ENCODE measurements at regions not wholly inside any gene's neighbourhood (a gene's known extent, or its start where the extent isn't known, plus 50 kb on each side); places are given as distances from the start of the nearest gene placed in this dataset.
"Not testable (repeated sequence)": the region's sequence is repeated elsewhere in the genome, so short reads cannot be mapped to it uniquely, and the experiment has no call there.

- DNase-seq: not testable (repeated sequence)
Observed at GRCh38 chr1:121052081-121052660, 132.0 kb downstream of the FAM72B start.

- DNase-seq: not testable (repeated sequence)
Observed at GRCh38 chr1:121054928-121055327, 129.2 kb downstream of the FAM72B start.

- DNase-seq: not testable (repeated sequence)
Observed at GRCh38 chr1:121066925-121067324, 117.2 kb downstream of the FAM72B start.

DNA sequence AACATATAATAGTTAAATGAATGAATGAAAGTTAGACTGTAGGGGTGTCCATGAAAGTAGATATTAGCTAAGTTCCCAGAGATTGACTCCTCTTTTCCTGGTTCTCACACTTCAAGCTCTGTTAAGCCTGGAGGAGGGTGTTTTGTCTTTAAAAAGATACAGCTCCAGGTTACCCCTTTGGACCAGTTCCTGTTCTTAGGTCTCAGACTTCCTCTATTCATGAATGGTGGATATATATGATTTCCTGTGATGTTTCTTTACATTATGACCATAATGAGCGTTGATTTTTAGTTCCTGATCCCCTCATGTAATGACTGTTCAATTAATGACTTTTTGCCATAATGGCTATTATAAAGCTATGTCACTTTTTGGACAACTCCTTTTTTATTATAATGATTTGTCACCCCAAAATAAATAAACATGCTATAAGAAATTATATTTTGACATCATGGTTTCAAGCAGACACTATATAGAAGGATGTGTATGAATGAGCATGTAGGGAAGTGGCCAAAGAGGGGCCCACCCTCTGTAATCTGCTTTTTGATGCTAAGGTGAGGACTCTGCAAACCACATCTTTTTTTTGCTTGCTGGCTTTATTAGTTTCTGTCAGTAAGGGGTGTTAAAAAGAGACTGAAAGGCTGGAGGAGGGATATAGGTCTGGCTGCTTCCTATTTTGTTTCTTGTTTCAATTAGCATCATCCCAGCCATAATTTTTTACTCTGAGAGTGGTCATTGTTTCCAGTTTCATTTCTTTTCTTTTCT lies 115.2 kb downstream of the FAM72B start:
- not testable (repeated sequence) for DNase-seq

DNA sequence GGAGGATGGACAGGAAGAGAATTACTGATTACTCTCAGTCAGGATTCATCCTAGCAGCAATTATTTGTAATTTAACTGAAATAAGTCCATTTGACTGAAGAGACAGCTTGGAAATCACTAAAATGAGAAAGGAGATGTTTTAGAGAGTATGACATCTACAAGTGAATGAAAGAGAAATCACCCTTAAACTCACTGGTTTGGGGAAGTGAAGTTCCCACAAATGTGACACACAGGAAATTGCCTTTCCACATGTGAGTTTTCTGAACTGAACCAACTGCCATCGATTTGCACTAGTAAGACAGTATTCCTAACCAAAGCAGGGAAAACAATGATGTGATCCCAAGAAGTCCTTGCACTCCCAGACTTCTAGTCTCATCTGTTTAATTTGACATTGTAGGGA lies 110.3 kb downstream of the FAM72B start:
- DNase-seq: not testable (repeated sequence)

DNA sequence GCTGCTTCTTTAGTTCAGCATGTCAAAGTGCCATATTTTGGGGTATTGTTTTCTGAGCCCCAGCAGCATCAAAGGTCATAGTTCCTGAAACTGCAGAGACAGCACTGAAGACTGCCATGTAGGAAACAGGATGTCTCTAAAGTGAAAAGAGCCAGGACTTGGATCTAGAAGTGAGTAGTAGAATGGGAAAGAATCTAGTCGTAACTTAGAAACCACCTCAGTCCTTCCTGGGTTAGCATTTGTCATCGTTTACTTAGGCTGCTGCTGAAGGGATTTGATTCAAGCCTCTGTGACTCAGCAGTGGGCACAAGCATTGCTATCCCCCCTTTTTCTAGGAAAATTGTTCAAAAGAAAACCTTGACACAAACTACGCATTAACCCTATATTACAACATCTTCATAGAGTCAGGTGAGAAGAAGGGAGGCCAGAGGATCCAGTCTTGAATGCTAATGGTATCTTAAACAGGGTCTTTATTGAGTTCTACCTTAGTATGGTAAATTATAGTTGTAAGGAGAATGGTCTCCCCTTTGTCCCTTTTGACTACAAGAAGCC lies 108.8 kb downstream of the FAM72B start:
- not testable (repeated sequence) for DNase-seq

DNA sequence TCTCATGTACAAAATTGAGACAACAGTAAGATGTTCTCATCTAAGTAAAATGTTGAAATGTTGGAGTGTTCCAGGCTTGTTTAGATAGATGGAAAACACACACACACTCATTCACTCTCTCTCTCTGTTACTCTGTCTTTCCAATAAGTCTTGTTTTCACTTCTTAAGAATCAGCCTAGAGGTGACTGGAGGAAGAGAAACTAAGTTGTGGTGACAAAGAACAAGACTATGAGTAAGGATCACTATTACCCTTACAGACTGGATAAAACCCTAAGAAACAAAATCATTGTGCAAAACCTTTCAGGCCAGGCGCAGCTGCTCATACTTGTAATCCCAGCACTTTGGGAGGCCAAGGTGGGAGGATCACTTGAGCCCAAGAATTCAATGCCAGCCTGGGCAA lies 107.5 kb downstream of the FAM72B start:
- DNase-seq: not testable (repeated sequence)

DNA sequence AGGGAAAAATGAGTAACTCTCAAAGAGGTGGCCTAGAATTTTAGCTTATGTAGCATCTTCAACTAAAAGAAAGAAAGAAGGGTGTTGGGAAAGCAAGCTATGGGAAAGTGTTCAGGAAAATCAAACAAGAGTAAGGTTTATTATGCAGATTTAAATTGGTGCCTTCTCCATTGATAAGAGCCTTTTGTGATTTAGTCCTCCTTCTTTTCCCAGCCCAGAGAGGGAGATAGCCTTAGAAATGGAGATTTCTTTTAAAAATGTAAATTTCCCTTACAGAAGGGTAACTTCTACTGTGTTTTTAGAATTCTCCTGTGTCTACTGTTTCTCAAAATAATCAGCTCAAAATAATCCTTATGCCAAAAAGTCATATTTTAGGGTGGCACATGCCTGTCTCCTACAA lies 104.5 kb downstream of the FAM72B start:
- DNase-seq: not testable (repeated sequence)

DNA sequence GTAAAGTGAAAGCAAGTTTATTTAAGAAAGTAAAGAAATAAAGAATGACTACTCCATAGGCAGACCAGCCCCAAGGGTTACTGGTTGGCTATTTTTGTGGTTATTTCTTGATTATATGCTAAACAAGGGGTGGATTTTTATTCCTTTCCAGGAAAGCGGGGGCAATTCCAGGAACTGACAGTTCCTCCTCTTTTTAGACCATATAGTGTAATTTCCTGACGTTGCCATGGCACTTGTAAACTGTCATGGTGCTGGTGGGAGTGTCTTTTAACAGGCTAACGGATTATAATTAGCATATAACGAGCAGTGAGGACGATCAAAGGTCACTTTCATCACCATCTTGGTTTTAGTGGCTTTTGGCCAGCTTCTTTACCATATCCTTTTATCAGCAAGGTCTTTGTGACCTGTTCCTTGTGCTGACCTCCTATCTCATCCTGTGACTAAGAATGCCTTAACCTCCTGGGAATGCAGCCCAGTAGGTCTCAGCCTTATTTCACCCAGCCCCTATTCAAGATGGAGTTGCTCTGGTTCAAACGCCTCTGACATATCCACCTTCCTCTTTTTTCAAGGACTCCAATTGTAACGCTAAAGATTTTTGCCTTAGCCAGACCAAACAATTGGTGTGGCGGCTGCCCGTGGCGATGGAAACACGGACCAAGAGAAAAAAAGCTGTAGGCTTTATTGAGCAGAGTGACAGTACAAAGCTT lies 103.8 kb downstream of the FAM72B start:
- peak; percentile 59 for DNase-seq

DNA sequence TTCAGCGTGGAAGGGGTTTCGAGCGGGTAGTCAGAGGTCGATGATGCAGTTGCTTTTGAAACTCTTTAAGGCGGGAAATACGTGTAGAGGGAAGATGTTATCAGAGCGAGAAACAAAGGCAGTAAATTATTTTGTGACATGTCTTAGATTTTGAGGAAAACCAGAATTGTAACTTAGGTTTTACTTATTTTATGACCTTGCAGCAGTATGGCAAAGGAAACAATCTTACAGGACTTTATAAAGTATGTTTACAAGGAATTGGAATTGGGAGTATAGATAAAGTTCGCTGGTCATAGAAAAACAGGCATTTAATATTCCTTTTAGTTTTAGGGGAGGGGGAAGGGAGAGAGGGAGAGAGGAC lies 103.3 kb downstream of the FAM72B start:
- not testable (repeated sequence) for DNase-seq

DNA sequence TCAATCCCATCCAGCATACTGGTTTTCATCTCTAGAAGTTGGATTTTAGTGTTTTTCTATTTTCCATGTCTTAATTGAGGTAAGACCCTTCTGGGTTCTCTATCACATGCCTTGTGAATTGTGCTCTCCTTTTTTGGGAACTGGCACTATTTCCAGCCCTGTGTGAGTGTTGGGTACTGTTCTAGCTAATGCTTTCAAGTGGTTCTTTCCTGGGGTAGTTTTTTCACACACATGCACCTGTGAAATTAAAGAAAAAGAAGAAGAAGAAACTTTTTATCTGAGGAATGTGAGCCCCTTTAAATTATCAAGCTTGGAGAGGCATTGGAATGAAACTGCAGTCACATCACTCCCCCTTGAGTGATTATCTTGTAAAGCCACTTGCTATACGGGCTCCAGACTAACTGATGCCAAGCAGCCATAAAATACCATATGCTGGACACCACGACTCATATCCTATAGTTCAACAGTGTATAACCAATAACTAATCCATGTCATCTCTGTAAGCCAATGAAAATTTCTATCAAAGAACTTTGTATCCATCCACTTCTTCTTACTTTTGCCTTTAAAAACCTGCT lies 102.4 kb downstream of the FAM72B start:
- DNase-seq: not testable (repeated sequence)

GRCh38 chr1:121082995-121083394 lies 101.1 kb downstream of the FAM72B start:
- not testable (repeated sequence) for DNase-seq

DNA sequence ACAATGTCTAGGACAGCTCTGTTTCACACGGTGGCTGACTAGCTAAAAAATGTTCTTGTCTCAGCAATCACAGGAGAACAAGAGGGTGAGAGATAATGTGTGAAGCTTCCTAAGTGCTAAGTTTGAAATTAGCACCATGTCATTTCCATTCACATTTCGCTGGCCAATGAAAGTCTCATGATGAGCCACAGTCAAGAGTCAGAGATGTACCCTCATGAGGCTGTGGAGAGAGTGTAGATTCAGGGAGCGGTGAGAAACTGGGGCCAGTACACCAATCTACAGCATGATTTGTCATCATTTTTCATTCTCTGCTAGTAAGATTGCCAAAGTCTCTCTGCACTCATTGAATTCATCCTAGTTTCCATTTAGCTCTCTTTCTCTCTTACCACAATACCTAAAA lies 97.9 kb downstream of the FAM72B start:
- DNase-seq: not testable (repeated sequence)

DNA sequence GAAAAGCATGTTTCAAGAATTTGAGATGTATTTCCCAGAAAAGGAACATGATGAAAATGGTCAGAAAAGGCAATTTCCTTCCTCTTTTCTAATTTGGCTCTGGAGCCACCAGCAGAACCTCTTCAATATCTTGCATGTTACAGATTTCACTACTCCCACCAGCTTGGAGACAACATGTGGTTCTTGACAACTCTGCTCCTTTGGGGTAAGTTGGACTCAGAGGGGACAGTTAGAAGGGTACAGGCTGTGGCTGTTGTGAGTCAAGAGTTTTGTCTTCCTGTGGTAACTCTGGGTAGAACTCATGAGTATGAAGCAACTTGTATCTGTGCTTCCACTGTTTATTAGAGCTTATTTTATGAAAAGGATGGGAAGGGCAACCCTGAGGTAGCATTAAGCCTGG lies 96.9 kb downstream of the FAM72B start:
- DNase-seq: not testable (repeated sequence)

DNA sequence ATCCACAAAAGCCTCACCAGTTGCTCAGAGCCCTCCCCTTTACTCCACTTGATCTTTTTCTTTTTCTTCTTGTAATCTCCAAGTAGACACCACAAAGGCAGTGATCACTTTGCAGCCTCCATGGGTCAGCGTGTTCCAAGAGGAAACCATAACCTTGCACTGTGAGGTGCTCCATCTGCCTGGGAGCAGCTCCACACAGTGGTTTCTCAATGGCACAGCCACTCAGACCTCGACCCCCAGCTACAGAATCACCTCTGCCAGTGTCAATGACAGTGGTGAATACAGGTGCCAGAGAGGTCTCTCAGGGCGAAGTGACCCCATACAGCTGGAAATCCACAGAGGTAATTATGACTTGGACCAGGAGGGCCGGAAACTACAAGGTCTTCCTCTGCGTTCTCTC lies 95.6 kb downstream of the FAM72B start:
- not testable (repeated sequence) for DNase-seq

DNA sequence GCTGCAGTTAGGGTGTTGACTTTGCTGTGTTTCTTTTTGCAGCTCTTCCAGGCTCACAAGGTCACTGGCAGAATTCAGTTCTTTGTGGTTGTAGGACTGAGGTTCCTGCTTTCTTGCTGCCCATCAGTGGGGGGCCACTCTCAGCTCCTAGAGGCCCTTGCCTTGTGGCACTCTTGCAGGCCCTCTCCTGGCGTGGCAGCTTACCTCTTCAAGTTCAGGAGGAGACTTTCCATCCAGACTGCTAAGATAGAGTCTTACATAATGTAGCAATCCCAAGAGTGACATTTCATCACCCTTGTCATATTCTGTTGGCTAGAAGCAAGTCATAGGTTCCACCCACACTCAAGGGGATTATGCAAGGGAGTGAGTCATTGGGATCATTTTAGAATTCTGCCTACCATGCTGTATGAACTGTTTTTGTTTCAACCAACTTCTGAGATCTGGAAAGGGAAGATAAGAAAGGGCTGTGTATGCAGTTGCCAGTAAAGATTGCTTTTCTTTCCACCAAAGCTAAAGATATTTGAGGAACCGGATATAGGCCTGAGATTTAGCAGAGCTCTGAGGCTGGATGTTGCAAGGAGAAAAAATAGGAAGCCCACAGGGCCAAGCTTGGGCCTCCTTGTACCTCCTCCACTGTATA lies 91.7 kb downstream of the FAM72B start:
- not testable (repeated sequence) for DNase-seq

DNA sequence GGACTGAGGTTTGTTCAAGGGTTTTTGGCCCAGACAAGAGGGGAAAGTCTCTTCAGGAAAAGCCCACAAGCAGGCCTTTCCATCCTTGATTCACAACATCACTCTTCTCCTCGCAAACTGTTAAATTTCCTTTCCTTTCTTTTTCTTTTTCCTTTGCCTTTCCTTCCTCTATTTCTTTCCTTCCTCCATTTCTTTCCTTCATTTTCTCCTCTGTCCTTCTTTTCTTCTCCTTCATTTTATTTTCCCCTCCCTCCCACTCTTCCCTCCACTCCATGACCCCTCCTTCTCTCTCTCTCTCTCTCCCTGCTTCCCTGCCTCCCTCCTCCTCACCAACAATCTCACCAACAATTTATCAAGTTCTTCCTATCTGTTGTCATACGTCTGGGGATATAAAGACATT lies 89.1 kb downstream of the FAM72B start:
- not testable (repeated sequence) for DNase-seq

DNA sequence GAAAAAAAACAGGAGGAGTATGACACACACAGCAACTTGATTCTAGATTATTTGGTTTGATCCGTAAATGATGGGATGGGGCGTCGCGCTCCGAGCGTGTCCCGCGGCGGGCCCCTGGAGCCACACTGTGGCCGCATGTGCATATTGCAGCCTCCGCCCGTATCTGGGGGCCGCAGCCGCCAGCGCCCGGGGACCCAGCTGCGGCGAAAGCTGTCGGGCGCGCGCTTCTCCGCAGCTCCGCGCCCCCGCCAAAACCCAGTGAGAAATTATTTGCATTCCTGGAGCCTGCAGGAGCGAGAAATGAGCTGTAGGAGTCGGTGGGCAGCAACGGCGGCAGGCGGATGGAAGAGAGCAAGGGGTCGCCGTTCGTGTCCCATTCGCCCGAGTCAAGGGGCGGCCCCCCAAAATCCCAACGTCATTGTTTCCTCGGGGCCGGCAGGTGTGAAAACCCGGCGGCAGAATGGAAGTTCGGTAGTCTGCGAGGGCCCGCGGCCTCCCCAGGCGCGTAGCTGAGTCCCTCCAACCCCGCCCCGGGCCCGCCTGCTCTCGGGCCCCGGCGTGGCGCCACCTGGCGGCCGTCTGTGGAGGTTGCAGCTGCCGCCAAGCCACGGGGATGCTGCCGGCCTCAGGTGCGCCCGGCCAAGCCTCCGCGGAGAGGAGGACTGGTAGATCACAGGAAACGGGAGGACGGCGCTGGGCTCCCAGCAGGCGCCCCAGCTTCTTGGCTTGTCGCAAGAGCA lies 86.8 kb downstream of the FAM72B start:
- peak; percentile 95 for DNase-seq

DNA sequence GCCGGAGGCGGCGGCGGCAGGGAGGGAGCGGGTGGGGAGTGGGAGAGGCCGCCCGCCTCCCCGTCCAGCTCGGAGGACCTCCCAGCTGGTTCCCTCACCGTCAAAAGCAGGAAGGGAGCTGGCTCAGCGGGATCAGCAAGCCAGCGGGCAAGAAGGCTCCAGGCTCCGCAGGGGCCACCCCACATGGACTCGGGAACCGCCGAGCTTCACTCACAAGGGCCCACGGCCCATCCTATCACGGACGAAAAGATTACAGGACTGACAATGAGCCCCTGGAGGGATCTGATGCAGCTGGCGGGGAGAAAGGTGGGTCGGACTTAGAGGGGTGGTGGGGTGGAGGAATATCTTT lies 86.3 kb downstream of the FAM72B start:
- DNase-seq: peak; percentile 70

GRCh38 chr1:121109025-121109424 lies 75.1 kb downstream of the FAM72B start:
- not testable (repeated sequence) for DNase-seq

- not testable (repeated sequence) for DNase-seq
Observed at GRCh38 chr1:121116522-121117297, 67.4 kb downstream of the FAM72B start.

Data from activated CD8-positive, alpha-beta memory T cell treated with anti-CD3 and anti-CD28 coated beads for 24 hours (primary cell).